ENCODE measurements at regions not wholly inside any gene's neighbourhood (a gene's known extent, or its start where the extent isn't known, plus 50 kb on each side); places are given as distances from the start of the nearest gene placed in this dataset.

DNA sequence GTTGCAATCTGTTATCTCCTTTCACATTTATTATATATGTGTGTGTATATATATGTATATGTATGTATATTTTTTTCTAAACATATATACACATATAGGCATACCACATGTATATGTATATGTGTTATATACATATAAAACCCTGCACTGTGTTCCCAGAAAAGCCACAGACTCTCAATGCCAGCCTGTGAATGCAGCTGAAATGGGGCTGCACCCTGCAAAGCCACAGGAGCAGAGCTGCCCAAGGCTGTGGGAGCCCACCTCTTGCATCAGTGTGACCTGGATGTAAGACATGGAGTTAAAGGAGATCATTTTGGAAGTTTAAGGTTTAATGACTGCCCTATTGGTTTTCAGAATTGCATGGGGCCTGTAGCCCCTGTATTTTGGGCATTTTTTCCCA, 762.3 kb upstream of the ARPP21 start:
- no peak for TF ChIP-seq CTCF (IDR thresholded peaks at IDR 0.05)
- TF ChIP-seq EP300 (IDR thresholded peaks at IDR 0.05) = no peak

All from tibial nerve (tissue), 4 donors.